Testis (tissue), 2 donors: ENCODE measurements at regions not wholly inside any gene's neighbourhood (a gene's known extent, or its start where the extent isn't known, plus 50 kb on each side); places are given as distances from the start of the nearest gene placed in this dataset.

Experiments used
- DNase-seq: peaks from one replicate; pipeline ENCODE4 v3.0.0-alpha.2; 2019
- H3K27ac ChIP-seq, 2 donors: fragments of 200-600 bp; sonication (generic); one replicate each; pipeline ENCODE4 v1.5.1; 2019
- H3K27me3 ChIP-seq: fragments of 200-600 bp; sonication (generic); one replicate; pipeline ENCODE4 v1.5.1; 2019
- H3K36me3 ChIP-seq: fragments of 200-600 bp; sonication (generic); one replicate; pipeline ENCODE4 v1.5.1; 2017; ENCODE audit warnings: low read depth; ENCODE audit errors: missing control alignments
- H3K4me1 ChIP-seq: fragments of 200-600 bp; sonication (generic); one replicate; pipeline ENCODE4 v1.5.1; 2019
- H3K4me3 ChIP-seq, 2 donors: fragments of 200-600 bp; sonication (generic); one replicate each; pipeline ENCODE4 v1.5.1; 2017 to 2019
- H3K9me3 ChIP-seq: fragments of 200-600 bp; sonication (generic); one replicate; pipeline ENCODE4 v1.5.1; 2017
- POLR2A ChIP-seq: fragments of 450-650 bp; IDR thresholded peaks from one replicate; pipeline ENCODE4 v1.6.1; 2017; ENCODE audit warnings: antibody characterized with exemption, mild to moderate bottlenecking, moderate library complexity
- WGBS, 2 donors: methylation state at CpG; one replicate each; pipeline ENCODE4 v1.1.5; 2018; 5-methylcytosine and 5-hydroxymethylcytosine counted together
- intact Hi-C: fragments of 100-400 bp; cut with DNase I; formaldehyde crosslinking; loops from one replicate; pipeline ENCODE4 v1.15.1; 2023; ENCODE audit warnings: low total_unique reads
- TF ChIP-seq, protein P1 (sequence below), 3 experiments: fragments of 450-650 bp in 2 of 3; fragments of 200-600 bp in 1 of 3; sonication (generic) in 1 of 3; IDR thresholded peaks; one replicate each; pipeline ENCODE4 v1.5.1; 2016 to 2019; ENCODE audit warnings: antibody characterized with exemption in 3 of 3, mild to moderate bottlenecking in 2 of 3, moderate library complexity in 1 of 3

- Histone ChIP-seq H3K9me3 (no peaks in the 10 kb centered on the region), H3K4me3 (no peak overlapping the region), H3K36me3 (no peaks in the 10 kb centered on the region), H3K27me3 (no peaks in the 10 kb centered on the region), H3K4me1 (no peaks in the 10 kb centered on the region), H3K27ac (no peak overlapping the region)
- 77 to 78% methylated on average over 4 of the region's 4 CpGs for WGBS, 2 donors
- DNase-seq, result no peak
- no peak for TF ChIP-seq POLR2A
- TF ChIP-seq, protein P1, sequence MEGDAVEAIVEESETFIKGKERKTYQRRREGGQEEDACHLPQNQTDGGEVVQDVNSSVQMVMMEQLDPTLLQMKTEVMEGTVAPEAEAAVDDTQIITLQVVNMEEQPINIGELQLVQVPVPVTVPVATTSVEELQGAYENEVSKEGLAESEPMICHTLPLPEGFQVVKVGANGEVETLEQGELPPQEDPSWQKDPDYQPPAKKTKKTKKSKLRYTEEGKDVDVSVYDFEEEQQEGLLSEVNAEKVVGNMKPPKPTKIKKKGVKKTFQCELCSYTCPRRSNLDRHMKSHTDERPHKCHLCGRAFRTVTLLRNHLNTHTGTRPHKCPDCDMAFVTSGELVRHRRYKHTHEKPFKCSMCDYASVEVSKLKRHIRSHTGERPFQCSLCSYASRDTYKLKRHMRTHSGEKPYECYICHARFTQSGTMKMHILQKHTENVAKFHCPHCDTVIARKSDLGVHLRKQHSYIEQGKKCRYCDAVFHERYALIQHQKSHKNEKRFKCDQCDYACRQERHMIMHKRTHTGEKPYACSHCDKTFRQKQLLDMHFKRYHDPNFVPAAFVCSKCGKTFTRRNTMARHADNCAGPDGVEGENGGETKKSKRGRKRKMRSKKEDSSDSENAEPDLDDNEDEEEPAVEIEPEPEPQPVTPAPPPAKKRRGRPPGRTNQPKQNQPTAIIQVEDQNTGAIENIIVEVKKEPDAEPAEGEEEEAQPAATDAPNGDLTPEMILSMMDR (IDR thresholded peaks at IDR 0.05), result no peak
- intact Hi-C loops, result loop anchor here (10.0 kb wide), 1 partner anchor 1345 kb away; no protein-coding TSS in a partner anchor
Observed at GRCh38 chr2:204329532-204329931, 215.7 kb upstream of the PARD3B start.

DNA sequence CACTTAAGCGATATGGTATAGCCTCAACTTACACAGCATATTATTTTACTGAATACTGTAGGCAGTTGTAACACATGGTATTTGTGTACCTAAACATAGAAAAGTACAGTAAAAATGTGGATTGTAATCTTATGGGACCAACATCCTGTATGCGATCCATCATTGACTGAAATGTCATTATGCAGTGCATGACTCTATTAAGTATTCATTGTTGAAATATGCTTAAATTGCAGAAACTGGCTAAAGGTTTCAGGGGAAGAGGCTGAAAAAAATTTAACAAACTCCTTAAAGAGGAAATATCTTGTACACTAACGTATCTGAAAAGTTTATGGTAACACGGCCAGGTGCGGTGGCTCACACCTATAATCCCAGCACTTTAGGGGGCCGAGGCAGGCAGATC, 214.1 kb upstream of the PARD3B start:
- Histone ChIP-seq H3K27me3 (no peaks in the 10 kb centered on the region), H3K27ac (no peak overlapping the region), H3K4me3 (no peak overlapping the region), H3K9me3 (no peaks in the 10 kb centered on the region), H3K36me3 (no peaks in the 10 kb centered on the region), H3K4me1 (no peaks in the 10 kb centered on the region)
- DNase-seq, result no peak
- intact Hi-C loops, result no loop called here
- 93 to 94% methylated on average over 6 of the region's 6 CpGs for WGBS, 2 donors
- TF ChIP-seq POLR2A, result no peak
- TF ChIP-seq, protein P1 (IDR thresholded peaks at IDR 0.05), result no peak

DNA sequence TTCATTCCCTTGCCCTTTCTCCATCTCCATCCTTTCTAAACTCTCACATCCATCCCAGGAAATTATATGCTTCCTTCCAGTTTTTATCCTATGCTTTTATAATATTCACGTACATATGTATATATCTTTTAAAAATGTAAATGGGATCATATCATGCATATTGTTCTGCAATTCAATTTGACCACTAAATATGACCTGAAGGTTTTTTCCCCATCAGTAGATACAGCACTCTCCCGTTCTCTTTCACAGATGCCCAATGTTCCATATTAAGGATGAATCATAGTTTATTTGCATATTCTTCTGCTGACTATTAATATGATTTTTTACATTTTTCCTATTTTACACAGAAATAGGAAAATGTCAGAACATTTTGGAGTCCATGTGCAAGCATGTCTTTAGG, 213.3 kb upstream of the PARD3B start:
- H3K4me1 ChIP-seq, result no peaks in the 10 kb centered on the region
- 88 to 98% methylated on average over 2 of the region's 2 CpGs for WGBS, 2 donors
- H3K4me3 ChIP-seq, result no peak overlapping the region
- no peak for TF ChIP-seq POLR2A
- TF ChIP-seq, protein P1 (IDR thresholded peaks at IDR 0.05), result no peak
- DNase-seq, result no peak
- no peaks in the 10 kb centered on the region for H3K36me3 ChIP-seq
- intact Hi-C loops, result no loop called here
- H3K27ac ChIP-seq, result no peak overlapping the region
- H3K9me3 ChIP-seq, result no peaks in the 10 kb centered on the region
- H3K27me3 ChIP-seq, result no peaks in the 10 kb centered on the region

- Histone ChIP-seq H3K4me1 (no peaks in the 10 kb centered on the region), H3K27ac (no peak overlapping the region), H3K27me3 (no peaks in the 10 kb centered on the region), H3K36me3 (no peaks in the 10 kb centered on the region), H3K4me3 (no peak overlapping the region), H3K9me3 (no peaks in the 10 kb centered on the region)
- intact Hi-C loops, result no loop called here
- TF ChIP-seq POLR2A, result no peak
- TF ChIP-seq, protein P1 (IDR thresholded peaks at IDR 0.05), result no peak
- no peak for DNase-seq
- WGBS, 2 donors, result 85 to 86% methylated on average over 3 of the region's 3 CpGs
Observed at GRCh38 chr2:204332706-204333105, 212.6 kb upstream of the PARD3B start.

- no peaks in the 10 kb centered on the region for H3K9me3 ChIP-seq
- 68 to 81% methylated on average over 3 of the region's 3 CpGs for WGBS, 2 donors
- TF ChIP-seq POLR2A, result no peak
- TF ChIP-seq, protein P1 (IDR thresholded peaks at IDR 0.05), result no peak
- intact Hi-C loops, result no loop called here
- no peak overlapping the region for H3K27ac ChIP-seq
- no peak overlapping the region for H3K4me3 ChIP-seq
- H3K4me1 ChIP-seq, result no peaks in the 10 kb centered on the region
- H3K36me3 ChIP-seq, result no peaks in the 10 kb centered on the region
- no peak for DNase-seq
- H3K27me3 ChIP-seq, result no peaks in the 10 kb centered on the region
Observed at GRCh38 chr2:204333861-204334260, 211.4 kb upstream of the PARD3B start.
